DMS79 treated with DMSO at 0.1 percent for 48 hours (cell line): ENCODE measurements at regions not wholly inside any gene's neighbourhood (a gene's known extent, or its start where the extent isn't known, plus 50 kb on each side); places are given as distances from the start of the nearest gene placed in this dataset.

Source experiments
- DNase-seq: peaks from one replicate; lab custom pipeline; 2025; lab: John Stamatoyannopoulos, UW

DNA sequence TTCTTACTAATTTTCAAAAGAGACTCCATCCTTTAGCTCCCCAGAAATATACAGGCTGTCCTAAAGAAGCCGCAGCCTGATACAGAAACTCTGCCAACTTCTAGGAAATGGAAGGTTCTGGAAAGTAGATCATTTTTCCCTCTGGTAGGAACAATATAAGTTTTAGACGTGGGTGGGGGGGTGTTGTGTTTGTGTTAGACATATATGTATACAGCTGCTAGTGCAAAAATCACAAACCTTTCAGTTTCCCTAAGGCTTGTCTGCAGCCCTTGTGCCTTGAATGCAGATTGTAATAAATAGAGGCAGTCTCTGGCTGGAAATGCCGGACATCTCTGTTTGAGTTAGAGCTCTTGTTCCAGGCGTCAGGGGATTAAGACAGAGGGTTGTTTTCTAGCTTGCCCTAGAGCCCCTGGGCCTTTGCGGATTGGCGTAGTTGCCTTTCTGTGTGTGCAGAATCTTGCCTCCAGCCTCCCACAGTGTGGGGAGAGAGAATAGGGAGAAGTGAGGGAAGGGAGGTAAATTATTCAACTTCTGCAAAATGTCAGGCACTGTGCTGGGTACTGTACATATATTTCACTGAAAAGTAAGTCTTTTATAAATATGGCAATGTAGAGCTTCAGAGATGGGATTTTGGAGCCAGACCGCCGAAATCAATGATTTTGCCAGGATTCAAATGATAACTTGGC, 269.7 kb downstream of the PRL start:
- DNase-seq: no peak

DNA sequence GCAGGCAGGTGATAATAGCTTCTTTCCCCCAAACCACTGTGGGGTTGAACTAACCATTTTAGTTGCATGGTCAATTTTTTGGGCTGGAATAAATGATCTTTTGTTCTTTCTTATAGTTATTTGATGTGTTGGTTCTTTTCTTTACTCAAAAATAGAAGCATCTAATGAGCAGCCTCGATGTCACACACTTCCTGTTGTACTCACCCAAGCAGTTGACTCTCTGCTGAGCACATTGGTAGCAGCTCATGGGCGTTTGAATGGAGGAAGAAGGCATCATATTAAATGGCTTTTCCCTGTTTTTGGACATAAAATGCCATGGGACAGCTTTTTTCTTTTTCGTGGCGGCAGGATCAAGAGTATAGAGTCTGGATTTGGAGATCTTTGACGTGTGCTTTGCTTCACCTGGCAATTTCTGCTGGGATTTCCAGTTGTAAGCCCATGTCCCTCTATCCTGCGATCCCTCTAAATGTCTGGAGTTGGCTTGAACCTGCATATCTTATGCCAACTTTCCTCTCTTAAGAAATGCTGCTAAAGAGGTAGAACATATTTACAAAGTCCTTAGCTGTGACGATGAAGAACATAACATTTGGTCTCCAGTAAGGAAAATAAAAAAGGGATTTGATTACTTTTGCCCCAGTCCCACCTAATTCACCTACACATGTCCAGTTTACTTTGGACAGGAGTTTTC, 268.3 kb downstream of the PRL start:
- no peak for DNase-seq

- no peak for DNase-seq
Observed at GRCh38 chr6:22029171-22029570, 267.7 kb downstream of the PRL start.

DNA sequence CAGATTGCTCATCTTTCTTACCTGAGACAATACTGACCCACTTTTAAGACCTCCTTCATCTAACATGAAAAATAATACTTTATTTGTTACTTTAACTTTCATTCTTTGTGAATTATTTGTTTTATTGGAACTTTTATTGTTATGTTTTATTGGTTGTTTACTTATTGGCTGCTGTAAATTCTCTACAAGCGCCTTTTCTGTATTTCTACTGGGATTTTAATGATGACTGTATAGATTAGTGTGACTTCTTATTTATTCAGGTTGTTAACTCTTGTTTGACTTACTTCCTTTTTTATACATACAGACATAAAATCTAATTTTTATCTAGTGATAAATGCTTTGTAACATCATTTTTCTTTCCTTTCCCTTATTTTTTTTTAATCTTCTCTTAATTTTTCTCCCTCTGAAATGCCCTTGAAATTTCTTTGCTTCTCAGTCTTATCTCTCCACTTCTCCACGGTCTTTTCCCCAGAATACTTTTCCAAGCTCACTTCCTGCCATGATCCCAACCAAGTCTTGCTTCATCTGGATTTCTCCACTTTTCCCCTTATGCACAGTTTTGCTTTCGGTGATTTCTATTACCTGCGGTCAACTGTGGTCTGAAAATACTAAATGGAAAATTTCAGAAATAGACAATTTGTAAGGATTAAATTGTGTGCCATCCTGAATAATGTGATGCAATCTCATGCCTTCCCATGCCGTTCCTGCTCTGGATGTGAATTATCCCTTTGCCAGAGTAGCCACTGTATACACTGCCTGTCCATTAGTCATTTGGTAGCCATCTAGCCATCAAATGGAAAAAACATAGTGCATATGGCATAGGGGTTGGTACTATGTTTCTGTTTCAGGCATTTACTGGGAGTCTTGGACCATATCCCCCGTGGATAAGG, 265.9 kb downstream of the PRL start:
- no peak for DNase-seq

- no peak for DNase-seq
Observed at GRCh38 chr6:22035690-22036089, 261.1 kb downstream of the PRL start.

GRCh38 chr6:22036275-22036674, 260.6 kb downstream of the PRL start:
- peak; percentile 74 for DNase-seq

- DNase-seq: no peak
Observed at GRCh38 chr6:22036699-22037098, 260.1 kb downstream of the PRL start.

GRCh38 chr6:22041797-22042480, 254.9 kb downstream of the PRL start:
- DNase-seq: no peak

DNA sequence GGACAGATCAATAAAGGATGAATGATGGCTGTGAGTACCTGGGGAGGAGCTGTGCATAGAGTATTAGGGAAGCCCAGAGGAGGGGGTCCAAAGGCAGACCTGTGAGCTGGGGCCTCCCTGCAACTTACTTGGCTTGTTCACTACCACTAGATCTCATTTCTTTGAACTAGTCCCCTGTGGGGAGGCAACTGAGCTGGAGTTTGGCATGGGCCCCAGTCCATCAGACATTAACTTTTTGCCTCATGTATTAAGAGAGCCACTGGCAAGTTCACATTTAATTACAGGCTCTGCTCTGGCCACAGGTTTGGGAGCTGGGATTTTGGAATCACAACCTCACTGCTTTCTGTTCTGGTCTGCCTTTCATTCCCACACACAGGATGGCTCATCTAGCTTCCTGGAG, 254.1 kb downstream of the PRL start:
- no peak for DNase-seq

- DNase-seq: no peak
Observed at GRCh38 chr6:22043284-22043962, 253.4 kb downstream of the PRL start.

GRCh38 chr6:22045261-22045912, 251.4 kb downstream of the PRL start:
- DNase-seq: no peak

- DNase-seq: no peak
Observed at GRCh38 chr6:22049002-22049401, 247.8 kb downstream of the PRL start.

DNA sequence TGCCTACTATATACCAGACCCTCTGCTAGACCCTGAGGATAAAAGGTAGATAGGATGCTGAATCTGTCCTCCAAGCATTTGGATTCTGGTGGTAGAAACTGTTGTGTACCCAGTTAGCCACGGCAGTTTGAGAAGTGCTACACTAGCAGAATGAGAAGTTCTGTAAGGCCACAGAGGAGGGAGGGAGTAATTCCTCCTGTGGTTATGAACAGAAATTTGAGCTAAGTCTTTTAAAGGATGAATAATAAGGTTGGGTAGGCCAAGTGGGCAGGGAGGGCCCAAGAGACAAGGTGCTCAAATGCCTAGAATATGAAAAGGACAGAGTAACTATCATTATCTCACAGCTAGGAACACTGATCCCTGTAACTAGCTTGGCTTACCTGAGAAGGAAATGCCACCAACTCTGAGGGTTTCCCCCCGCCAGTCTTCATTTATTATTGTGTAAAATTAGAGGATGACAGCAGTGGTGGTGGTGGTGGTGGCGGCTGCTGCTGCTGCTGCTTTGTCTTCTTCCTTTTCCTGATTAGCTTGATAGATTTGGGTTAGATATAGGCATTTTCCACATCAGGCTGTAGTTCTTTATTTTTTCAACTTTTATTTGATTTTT, 243.3 kb downstream of the PRL start:
- no peak for DNase-seq

GRCh38 chr6:22056398-22056797, 240.4 kb downstream of the PRL start:
- no peak for DNase-seq

DNA sequence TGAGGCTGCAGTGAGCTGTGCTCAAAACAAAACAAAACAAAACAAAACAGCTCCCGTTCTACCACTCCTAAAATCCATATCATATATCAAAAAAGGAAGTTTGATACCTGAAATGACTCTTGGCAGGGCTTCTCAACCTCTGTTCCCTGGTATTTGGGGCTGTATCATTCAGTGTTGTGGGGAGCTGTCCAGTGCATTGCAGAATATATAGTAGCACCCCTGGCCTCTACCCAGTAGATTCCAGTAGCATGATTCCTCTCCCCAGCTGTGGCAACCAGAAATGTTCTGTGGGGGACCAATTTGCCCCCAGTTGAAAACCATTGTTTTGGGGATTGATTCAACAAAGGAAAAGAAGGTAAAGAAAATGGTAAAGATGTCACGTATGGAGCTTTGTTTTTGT, 238.9 kb downstream of the PRL start:
- no peak for DNase-seq

DNA sequence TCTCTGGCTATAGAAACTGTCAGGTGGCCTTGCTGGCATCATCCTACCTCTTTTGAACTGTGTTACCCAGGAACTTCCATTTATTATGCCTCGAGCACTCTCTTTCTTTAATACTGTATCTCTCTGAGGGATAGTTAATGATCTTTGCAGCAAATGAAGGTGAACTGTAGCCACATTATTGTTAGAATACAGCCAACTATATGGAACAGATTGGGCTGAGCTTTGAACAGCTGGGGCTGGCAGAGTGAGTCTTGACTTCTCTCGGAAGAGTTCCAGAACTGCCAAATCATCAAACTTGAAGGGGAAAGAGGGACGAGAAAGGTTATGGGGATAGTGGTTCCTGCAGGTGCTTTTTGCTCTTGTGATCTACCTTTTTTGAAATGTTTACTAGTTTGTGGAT, 237.7 kb downstream of the PRL start:
- no peak for DNase-seq

GRCh38 chr6:22059946-22060345, 236.9 kb downstream of the PRL start:
- DNase-seq: no peak

DNA sequence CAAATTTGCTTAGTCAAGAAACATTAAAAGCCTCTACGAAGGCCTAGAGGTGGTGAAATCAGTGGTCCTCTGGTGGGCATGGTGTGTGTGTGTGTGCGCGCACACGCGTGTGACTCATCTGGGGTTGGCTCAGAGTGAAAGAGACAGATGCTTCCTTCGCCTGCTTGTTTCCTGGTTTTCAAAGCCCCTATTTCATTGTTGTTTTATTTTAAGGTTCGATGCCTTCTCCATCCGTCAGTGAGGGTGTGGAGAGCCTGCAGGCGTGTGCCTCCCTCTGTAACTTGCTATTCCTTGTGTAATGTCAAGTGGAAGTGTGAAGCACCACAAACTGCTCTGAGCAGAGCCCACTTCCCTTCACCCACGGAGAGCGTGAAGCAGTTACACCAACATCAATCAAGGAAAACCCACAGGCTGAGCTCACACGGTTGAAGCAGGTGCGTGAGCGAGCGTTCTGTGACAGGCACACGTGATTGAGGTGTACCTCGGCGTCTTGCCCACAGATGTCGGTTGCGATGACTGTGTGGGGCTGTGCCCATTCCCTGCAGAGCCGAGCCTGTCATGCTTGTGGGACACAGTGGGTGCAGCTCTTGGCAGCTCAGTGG, 233.9 kb downstream of the PRL start:
- peak; percentile 75 for DNase-seq

DNA sequence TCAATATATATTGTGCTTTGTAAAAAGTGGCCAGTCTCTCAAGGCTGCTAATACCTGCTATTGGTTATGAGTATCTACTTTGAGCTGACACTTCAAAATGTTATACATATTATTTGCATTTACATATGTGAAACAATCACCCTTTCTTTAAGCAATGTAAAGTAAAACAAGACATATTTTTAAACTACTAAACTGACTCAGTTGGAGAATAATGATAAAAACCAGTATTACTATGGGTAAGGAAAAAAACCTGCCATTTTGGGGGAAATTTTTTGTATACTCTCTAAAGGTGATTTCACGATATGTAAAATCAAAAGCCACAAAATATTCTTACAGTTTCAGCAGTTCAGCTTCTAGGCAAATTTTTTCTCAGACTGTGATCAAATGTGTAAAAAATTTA, 232.3 kb downstream of the PRL start:
- DNase-seq: no peak

DNA sequence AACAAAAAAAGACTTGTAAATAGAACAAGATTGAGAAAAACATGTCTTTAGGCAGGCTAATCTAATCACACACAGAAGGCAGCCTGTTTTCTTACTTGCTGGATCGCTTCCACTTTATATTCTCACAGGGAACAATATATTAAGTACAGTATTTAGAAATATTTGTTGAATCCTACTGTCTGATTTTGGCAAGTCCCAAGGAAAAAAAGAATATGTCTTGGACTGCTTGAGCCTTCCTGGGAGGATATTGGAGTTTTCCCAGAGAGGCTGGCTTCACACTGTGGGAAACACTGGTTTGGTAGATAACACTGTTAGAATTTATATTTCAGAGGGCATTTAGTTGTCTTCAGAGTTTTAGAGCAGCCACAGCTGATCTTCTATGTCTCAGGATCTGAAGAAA, 229.7 kb downstream of the PRL start:
- no peak for DNase-seq
